GM21526 (cell line): ENCODE measurements at regions not wholly inside any gene's neighbourhood (a gene's known extent, or its start where the extent isn't known, plus 50 kb on each side); places are given as distances from the start of the nearest gene placed in this dataset.

Source experiments
- ATAC-seq: cut with Tn5 transposase; IDR thresholded peaks from one replicate; pipeline ENCODE4 v1.9.1; 2021; ENCODE audit warnings: moderate library complexity; ENCODE audit not compliant: unreplicated experiment, low FRiP score

DNA sequence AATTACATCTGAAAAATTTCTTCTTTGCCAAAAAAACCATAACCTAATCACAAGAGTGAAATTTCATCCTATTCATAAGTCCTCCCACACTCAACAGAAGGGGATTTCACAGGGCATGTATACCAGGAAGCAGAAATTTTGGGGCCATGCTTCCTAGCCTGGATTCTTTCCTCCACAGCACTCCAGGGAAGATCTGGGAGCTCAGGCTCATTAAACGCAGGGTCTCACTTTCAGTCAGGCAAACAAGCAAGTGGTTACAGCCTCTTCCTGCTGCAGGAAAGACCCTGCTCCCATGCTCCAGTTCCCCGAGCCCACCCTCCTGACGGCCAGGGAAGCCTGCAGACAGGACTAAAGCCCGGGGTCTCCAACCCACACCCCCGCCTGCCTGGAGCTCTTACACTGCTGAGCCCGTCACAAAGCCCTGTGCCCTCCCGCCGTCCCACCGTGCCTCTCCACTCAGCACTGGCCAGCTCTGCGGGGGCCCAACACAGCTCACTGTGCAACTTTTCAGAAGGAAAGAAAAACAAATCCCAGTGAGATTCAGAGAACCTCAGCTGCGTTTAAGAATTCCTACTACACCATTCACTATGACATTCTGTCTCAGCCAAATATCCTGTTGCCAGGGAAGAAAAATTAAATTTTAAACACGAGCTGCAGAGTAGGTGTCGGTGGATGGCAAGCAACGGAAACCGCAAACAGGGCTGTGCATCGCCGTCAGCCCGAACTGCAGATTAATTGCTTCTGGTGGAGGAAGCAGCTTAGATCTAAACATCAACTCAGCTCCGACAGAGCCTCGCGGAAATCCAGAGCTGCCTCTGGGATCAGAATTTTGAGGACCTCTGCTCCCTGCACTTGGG lies 106.7 kb upstream of the SFSWAP start:
- ATAC-seq: no peak

DNA sequence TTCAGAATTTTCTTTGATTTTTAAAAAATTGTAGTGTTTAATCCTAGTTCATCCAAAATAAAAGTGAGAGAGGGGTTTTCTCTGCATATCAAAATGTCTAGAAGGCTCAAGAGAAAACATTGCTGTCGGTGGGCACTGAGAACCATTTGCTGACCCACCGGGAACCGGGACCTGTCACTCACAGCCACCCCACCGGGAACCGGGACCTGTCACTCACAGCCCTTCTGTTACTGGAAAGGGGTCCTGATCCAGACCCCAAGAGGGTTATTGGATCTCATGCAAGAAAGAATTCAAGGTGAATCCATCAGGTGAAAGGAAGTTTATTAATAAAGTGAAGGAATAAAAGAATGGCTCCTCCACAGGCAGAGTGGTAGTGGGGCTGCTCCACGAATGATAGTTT lies 106.0 kb upstream of the SFSWAP start:
- ATAC-seq: no peak

DNA sequence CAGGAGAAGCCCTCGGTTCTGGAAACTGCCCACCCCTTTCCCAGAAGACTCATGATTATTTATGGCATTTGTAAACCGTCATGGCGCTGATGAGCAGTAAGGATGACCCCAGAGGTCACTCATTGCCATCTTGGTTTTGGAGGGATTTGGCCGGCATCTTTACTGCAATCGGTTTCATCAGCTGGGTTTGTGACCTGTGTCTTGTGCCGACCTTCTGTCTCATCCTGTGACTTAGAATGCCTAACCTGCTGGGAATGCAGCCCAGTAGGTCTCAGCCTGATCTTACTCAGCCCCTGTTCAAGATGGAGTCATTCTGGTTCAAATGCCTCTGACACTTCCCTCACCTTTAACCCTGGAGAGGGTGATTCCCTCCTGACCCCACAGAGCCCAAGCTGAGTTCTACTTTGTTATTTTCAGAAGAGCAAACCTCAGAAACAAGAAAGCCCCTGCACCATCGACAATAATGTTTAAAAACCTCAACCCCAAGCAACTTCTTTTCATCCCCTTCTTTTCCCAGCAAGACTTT lies 105.5 kb upstream of the SFSWAP start:
- no peak for ATAC-seq

DNA sequence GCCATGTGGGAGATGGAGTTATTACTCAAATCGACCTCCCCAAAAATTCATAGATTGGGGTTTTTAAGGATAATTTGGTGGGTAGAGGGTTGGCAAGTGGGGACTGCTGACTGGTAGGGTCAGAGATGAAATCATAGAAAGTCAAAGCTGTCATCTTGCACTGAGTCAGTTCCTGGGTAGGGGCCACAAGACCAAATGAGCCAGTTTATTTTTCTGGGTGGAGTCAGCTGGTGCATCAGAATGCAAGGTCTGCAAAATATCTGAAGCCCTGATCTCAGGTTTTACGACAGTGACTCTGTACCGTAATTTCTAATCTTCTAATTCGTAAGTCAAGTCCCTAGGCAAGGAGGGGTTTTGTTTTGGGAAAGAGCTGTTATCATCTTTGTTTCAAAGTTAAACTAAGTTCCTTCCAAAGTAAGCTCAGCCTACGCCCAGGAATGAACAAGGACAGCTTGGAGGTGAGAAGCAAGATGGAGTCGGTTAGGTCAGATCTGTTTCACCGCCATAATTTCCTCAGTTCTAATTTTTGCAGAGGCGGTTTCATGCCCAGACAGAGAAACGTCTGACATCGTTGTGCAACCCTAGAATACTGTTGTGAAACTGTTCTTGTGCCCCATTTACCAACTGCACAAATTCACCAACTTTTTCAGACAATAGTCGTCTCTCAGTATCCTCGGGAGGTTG lies 104.5 kb upstream of the SFSWAP start:
- no peak for ATAC-seq

- peak; percentile 73 for ATAC-seq
These were observed 103.0 kb upstream of the SFSWAP start for GRCh38 chr12:131607658-131608447.

DNA sequence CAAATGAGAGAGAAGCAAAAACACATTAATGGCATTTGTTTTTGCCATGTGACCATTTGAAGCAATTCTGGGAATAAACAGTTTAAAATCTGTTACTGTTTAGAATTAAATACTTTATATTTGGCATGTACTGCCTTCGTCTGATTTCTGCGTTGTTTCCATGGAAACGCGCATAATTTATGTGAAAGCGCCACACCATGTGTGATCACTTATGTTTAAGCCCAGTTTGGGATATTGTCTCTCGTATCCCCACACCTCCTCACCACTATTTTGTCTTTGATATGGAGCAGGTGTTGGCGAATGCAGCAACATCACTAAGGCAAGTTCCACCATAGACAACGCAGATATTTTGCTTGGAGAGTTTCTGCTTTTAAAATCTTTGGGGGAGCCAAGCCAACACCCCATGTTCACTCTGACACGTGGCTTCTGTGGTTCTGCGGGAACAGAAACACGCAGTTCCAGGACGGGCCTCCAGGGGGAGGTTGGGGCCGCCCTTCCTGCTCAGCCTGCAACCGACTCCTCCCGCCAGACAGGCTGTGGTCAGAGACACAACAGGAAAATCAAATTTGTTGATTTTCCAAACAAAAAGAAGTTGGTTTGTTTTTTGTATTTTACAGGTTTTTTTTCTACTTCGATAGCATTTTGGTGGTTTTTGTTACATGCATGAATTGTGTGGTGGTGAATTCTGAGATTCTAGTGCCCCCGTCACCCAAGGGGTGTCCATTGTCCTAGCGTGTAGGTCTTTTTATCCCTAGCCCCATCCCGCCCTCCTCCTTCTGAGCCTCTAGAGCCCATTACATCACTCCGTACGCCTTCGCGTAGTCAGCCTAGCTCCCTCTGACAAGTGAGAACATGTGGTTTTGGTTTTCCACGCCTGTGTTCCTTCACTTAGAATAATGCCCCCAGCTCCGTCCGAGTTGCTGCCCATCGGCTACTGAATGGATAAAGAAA lies 101.9 kb upstream of the SFSWAP start:
- no peak for ATAC-seq

- ATAC-seq: no peak
These were observed 101.1 kb upstream of the SFSWAP start for GRCh38 chr12:131609762-131610161.

DNA sequence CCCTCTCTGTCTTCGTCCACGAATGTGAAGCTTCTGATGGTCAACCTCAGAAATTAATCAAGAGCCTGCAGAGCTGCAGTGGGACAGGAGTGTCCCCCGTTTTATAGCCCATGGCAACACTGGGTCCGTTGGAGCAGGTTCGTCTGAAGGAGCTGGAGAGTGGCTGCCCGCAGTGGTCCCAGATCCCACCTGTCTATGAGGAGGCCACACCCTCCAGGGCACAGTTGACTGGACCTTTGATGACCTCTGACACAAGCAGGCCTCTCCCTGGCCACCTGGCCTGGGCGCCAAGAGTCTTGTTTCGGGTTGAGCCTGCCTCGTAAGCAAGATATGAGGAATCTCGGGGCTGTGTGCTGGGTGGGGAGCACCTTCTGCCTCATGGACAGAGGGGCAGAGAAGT lies 100.7 kb upstream of the SFSWAP start:
- no peak for ATAC-seq

- no peak for ATAC-seq
These were observed 100.0 kb upstream of the SFSWAP start for GRCh38 chr12:131610891-131611290.

DNA sequence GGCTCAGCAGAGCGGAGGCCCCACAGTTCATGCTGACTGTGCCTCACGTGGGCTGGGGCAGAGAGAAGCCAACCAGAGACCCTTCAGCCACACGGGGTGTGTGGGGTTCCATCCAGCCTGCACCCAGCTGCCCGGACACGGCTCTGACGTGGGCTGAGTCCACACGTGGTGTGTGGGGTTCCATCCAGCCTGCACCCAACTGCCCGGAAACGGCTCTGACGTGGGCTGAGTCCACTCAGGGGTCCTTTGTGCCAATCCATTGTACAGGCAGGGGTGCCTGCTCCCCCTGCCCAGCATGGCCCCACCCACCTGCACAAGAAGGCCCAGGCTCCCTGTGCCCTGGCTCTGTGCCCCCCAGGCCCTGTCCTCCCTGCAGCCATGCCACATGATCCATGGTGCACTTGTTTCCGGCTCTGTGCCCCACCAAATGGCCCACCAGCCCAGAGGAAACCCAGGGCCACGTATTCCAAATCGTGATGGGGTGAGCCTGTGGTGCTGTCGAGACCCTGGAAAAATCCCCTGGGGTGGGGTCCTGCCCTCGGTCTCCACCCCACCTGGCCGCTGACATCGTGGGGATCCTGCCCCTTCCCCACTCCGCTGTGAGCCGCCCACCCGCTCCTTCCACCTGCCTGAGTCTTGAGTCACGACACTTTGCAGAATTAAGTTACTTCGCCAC lies 99.3 kb upstream of the SFSWAP start:
- ATAC-seq: no peak

GRCh38 chr12:131612092-131612755 lies 98.7 kb upstream of the SFSWAP start:
- no peak for ATAC-seq

- ATAC-seq: no peak
These were observed 97.7 kb upstream of the SFSWAP start for GRCh38 chr12:131613186-131613585.

DNA sequence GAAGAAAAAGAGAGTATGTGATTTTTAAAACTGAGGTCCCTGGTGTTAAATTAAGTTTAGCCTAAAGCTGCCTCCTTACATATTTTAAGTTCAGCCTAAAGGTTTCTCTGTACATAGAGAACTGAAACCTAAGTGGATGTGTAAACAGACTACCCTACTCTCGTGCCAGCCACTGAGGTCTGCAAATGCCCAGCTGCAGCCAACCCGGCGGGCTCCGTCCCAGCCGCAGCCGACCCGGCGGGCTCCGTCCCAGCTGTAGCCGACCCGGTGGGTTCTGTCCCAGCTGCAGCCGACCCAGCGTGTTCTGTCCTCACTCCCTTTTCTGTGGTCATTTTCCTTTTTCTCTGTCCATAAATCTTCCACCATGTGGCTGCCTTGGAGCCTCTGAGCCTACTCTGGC lies 97.2 kb upstream of the SFSWAP start:
- ATAC-seq: no peak

DNA sequence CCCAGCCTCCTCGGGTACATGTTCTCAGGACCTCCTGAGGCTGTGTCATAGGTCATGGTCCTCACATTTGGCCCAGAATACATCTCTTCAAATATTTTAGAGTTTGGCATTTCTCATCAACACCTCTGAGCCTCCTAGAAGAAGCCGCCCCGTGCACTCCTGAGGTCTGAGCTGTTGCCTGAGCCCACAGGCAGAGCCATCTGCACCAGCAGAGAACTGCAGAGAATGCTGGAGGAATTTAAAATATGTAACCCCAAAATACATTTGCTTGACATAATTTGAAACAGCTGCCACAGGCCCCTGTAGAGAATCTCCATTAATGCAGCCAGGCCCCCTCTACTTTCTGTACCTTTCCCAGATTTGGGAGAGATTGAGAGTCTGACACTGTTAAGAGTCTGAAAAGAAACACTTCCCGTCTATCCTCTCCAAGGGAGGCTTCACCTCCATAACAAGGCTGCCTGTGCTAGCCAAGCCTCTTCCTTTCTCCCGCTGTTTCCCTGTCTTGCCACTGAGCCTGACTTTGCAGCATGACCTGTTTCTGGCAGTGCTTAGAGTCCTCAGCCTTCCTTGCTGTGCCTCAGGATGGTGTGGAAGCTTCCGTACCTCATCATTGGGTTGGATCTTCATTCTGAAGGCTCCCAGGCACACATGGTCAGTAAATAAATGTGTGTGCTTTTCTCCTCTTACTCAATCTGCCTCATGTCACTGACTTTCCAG lies 95.4 kb upstream of the SFSWAP start:
- ATAC-seq: no peak

DNA sequence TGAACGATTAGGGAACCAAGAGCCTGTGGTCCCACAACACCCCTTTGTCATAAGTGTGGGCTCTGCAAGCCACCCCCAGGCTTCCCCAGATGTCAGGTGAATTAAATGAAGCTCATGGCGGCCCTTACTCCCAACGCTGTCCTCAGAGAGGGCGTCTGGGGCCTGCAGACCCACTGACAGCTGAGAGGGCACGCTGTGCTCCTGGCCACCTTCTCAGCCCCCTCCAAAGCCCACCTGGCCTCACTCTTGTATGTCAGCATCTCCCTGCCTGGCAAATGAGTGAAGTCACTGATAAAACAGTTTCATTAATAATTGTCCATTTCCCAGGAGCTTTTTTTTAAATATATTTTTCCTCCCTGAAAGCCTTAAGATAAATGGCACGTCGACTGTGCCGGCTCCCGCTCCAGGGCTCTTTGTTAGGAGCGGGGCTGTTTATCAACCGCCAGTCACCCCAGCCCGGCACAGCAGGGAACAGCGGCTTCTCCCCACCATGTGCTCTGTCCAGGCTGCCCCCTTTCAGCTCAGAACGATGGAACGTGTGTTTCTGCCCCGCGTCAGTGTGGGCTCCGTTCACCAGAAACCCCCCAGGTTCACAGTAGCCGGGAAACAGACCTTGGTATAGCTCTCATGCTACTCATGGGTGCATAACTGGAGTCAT lies 94.7 kb upstream of the SFSWAP start:
- ATAC-seq: no peak

DNA sequence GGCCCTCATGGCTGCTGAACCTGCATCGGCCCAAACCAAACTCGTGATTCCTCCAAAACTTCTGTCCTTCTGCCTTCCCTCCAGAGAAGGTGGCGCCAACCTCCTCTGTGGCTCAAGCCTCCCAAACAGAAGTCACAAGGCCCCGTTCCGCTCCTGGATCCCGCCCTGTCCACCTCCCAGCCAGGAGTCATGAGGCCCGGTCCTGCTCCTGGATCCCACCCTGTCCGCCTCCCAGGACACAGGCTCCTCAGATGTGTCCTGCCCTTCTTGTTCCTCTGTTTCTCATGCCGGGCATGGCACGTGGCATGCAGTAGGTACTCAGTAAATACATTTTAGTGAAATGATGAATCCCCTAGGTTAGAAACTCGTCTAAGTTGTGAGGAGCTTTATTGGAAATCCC lies 94.2 kb upstream of the SFSWAP start:
- ATAC-seq: no peak

DNA sequence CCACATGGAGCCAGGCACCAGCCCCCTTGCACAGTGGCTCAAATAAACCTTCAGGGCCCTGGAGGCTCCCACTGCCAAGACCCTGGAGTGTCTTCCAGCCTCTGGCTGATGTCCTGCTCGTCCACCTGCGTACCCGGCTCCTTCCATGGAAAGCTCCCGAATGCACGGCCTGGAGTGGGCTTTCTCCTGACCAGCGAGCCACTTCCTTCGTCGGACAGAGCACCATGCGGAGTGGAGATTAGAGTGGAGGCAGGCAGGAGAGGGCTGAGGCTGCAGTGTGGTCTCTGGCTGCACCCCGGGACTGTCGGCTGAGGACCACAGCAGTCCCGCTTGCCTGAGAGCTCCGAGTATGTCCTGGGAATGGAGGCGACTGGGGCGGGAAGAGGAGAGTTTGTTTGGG lies 93.7 kb upstream of the SFSWAP start:
- ATAC-seq: no peak
